NCI-H1105 (cell line): ENCODE measurements at regions not wholly inside any gene's neighbourhood (a gene's known extent, or its start where the extent isn't known, plus 50 kb on each side); places are given as distances from the start of the nearest gene placed in this dataset.

Experiments used
- DNase-seq: peaks from one replicate; lab custom pipeline; 2025; lab: John Stamatoyannopoulos, UW

- DNase-seq: no peak
These were observed 51.5 kb upstream of the NCAM2 start for GRCh38 chr21:20946701-20947100.
